NCI-H2029 treated with DMSO at 0.1 percent for 48 hours (cell line): ENCODE measurements at regions not wholly inside any gene's neighbourhood (a gene's known extent, or its start where the extent isn't known, plus 50 kb on each side); places are given as distances from the start of the nearest gene placed in this dataset.
A peak's percentile ranks its signal among the peaks of the same experiment; 100 is the strongest.

ENCODE experiments used
- DNase-seq: peaks from one replicate; lab custom pipeline; 2025; lab: John Stamatoyannopoulos, UW

DNA sequence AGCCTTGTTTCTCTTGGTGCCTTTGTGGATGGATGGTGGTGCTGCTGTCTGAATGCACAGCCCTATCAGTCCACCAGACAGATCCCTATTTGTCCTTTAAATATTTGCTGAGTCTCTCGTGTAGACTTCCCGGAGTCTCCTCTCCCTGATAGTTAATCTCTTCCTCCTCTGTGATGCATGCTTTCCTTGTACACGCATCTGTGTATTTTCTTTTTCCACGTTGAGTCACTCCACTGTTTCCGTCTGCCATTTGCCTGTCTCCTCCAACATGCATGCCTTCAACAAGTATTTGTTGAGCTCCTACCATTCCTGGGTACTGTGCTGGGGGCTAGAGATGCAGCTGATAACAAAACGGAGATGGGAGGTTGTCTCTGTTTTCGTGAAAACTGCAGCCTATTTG lies 282.6 kb downstream of the HAPSTR1 start:
- DNase-seq, result no peak

- DNase-seq, result no peak
Measured at GRCh38 chr16:9378876-9379275, 287.4 kb downstream of the HAPSTR1 start.

DNA sequence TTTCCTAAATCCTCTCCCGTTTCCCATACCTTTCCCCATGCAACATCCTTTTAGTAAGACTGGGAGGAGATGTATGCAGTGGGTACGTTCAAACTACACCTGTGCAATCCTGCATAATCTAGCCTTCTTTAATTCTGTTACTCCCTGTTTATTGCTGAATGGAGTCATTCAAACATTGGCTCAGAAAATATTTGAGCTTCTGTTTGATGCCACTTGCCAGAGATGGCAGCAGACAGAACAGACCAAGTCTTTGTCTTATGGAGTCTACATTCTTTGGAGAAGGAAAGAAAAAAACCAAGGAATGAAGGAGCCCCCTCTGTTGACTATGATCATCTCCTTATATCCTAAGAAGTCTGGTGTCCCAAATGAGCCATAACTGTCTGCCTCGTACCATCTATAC lies 288.8 kb downstream of the HAPSTR1 start:
- no peak for DNase-seq

GRCh38 chr16:9381399-9381798 lies 290.0 kb downstream of the HAPSTR1 start:
- DNase-seq, result no peak

DNA sequence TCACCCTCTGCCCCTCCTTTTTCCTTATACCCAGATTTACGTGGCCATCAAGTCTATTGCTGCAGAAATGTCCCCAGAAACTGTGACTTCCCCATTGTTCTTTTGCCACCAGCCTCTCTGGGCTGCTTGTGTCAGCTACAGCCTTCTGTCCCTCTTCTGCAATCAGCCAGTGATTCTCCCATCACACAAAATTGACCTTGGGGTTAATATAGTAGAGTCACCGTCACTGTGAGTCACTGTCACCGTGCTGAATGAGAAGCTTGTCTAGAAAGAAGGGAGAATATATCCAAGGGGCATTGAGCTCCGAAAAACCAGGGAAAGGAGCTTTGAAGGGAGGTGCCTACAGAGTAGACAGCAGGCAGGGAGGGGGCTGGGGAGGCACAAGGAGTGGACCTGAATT lies 290.5 kb downstream of the HAPSTR1 start:
- DNase-seq, result no peak

DNA sequence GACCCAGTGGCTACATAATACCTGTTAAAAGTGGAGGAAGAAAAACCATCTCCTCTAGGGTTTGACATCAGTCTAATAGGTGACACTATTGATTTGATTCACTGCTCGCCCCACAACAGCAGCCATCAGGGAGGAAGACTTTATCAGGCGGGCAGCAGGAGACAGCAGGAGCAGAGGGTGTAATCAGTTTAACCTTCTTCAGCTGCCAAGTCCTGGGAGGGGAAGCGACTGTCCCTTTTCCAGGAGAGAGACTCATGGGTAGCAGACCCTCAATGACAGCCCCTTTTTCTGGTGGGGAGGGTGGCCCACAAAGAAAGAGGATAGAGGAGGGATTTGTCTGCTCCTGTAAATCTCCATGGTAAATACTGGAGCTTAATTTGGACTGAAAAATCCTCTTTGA lies 291.8 kb downstream of the HAPSTR1 start:
- no peak for DNase-seq

- peak; percentile 2 for DNase-seq
Measured at GRCh38 chr16:9384141-9384540, 292.7 kb downstream of the HAPSTR1 start.

- DNase-seq, result no peak
Measured at GRCh38 chr16:9389543-9390207, 298.2 kb downstream of the HAPSTR1 start.

DNA sequence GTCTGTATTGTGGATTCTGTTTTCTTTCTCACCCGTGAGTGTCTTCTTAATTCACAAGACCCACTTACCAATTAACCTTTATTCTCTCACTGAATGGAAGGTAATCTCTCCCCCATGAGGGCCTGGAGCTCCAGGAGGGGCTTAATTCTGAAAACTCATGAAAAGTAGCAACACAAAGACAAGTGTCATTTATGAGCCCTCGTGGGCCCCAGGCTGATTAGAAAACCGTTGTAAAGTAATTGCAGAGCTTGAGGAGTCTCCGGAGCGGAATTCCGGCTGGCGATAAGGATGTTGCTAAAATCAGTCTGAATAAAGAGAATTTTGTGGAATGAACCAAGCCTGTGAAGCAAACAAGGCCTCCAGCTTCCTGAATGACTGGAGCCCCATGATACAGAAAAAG lies 301.5 kb downstream of the HAPSTR1 start:
- no peak for DNase-seq

- no peak for DNase-seq
Measured at GRCh38 chr16:9393591-9393990, 302.1 kb downstream of the HAPSTR1 start.

DNA sequence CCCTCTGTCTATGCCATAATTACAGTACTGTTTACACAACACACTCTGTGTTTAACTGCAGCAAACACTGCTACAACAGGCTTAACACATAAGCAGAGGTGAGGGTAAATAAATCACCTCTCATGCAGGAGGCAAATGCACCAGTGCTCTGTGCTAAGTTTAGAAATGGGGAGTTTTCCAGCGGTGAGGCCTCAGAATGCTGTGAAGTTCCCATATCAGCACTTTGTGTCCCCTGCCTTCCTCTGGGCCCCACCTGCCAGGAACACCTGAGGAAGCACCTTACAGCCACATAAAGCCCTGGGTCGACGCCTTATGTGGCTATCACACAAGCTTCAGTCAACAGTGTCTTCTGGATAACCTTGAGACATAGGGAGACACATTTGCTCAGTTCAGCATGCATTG lies 304.5 kb downstream of the HAPSTR1 start:
- DNase-seq, result peak; percentile 36

- DNase-seq, result no peak
Measured at GRCh38 chr16:9399573-9399972, 308.1 kb downstream of the HAPSTR1 start.

- no peak for DNase-seq
Measured at GRCh38 chr16:9401173-9401572, 309.7 kb downstream of the HAPSTR1 start.

GRCh38 chr16:9402293-9402860 lies 310.9 kb downstream of the HAPSTR1 start:
- no peak for DNase-seq

- no peak for DNase-seq
Measured at GRCh38 chr16:9404811-9405210, 313.4 kb downstream of the HAPSTR1 start.

GRCh38 chr16:9406038-9406712 lies 314.7 kb downstream of the HAPSTR1 start:
- DNase-seq, result no peak

- no peak for DNase-seq
Measured at GRCh38 chr16:9407206-9407758, 315.8 kb downstream of the HAPSTR1 start.

- DNase-seq, result no peak
Measured at GRCh38 chr16:9408297-9408878, 316.9 kb downstream of the HAPSTR1 start.

DNA sequence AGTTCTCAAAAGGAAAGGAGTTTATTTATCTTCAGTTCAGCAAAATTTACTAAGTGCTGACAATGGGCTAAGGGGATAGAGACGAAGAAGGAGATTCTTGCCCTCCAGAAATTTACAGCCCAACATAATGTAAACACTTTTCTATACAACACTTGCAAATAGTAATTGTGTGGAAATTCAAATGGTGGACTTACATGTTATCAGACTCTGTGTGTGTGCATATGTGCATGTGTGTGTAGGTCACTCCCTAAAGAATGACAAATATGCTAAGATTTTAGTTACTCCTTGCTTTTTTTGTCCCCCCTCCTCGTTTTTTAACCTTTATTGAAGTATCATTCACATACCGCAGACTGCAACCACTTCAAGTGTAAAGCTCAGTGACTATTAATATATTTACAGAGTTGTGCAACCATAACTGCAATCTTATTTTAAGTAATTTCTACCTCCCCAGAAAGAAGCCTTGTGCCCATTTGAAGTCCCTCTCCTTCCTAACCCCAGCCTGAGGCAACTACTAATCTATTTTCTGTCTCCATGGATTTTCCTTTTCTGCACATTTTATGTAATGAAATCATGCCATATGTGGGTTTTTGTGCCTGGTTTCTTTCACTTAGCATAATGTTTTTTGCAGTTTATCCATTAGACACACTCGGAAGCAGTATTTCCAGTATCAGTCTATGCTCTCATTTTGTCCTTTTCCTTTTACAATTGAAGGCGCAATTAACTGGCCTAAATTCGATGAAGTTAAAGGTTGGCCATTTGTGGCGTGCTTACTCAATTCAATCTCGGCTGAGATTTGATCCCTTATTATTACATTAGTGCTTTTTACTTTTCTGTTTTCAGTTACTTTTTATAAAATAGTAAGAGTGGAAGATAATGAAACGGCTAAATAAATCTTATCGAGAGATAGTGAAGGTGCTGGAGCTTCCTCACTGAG lies 318.4 kb downstream of the HAPSTR1 start:
- no peak for DNase-seq

- DNase-seq, result no peak
Measured at GRCh38 chr16:9411426-9411825, 320.0 kb downstream of the HAPSTR1 start.

GRCh38 chr16:9412031-9412914 lies 320.8 kb downstream of the HAPSTR1 start:
- no peak for DNase-seq
